ENCODE measurements at regions not wholly inside any gene's neighbourhood (a gene's known extent, or its start where the extent isn't known, plus 50 kb on each side); places are given as distances from the start of the nearest gene placed in this dataset.

GRCh38 chr12:125676366-125676765 lies 611.1 kb downstream of the AACS start:
- DNase-seq (ENCODE audit: low spot score): no peak
- in situ Hi-C loops (cut with MboI; ENCODE audit: low pct_unique_long_range_greater_than_20kb, low sequenced_read_pairs, unreplicated experiment): no loop called here
- no peak for TF ChIP-seq CTCF (IDR thresholded peaks at IDR 0.05; ENCODE audit: extremely low read depth, insufficient read depth, missing control alignments)

- in situ Hi-C loops (cut with MboI; ENCODE audit: low pct_unique_long_range_greater_than_20kb, low sequenced_read_pairs, unreplicated experiment): no loop called here
- DNase-seq (ENCODE audit: low spot score): no peak
- no peak for TF ChIP-seq CTCF (IDR thresholded peaks at IDR 0.05; ENCODE audit: extremely low read depth, insufficient read depth, missing control alignments)
Measured at GRCh38 chr12:125677829-125678228, 612.6 kb downstream of the AACS start.

GRCh38 chr12:125678589-125678993 lies 613.4 kb downstream of the AACS start:
- TF ChIP-seq CTCF (IDR thresholded peaks at IDR 0.05; ENCODE audit: extremely low read depth, insufficient read depth, missing control alignments): no peak
- no peak for DNase-seq (ENCODE audit: low spot score)
- in situ Hi-C loops (cut with MboI; ENCODE audit: low pct_unique_long_range_greater_than_20kb, low sequenced_read_pairs, unreplicated experiment): no loop called here

GRCh38 chr12:125683748-125684381 lies 618.6 kb downstream of the AACS start:
- in situ Hi-C loops (cut with MboI; ENCODE audit: low pct_unique_long_range_greater_than_20kb, low sequenced_read_pairs, unreplicated experiment): no loop called here
- TF ChIP-seq CTCF (IDR thresholded peaks at IDR 0.05; ENCODE audit: extremely low read depth, insufficient read depth, missing control alignments): peak; percentile 89
- peak; percentile 69 for DNase-seq (ENCODE audit: low spot score)

- no peak for TF ChIP-seq CTCF (IDR thresholded peaks at IDR 0.05; ENCODE audit: extremely low read depth, insufficient read depth, missing control alignments)
- in situ Hi-C loops (cut with MboI; ENCODE audit: low pct_unique_long_range_greater_than_20kb, low sequenced_read_pairs, unreplicated experiment): no loop called here
Measured at GRCh38 chr12:125684968-125685790, 619.9 kb downstream of the AACS start.

GRCh38 chr12:125685915-125686314 lies 620.7 kb downstream of the AACS start:
- in situ Hi-C loops (cut with MboI; ENCODE audit: low pct_unique_long_range_greater_than_20kb, low sequenced_read_pairs, unreplicated experiment): no loop called here
- no peak for DNase-seq (ENCODE audit: low spot score)
- no peak for TF ChIP-seq CTCF (IDR thresholded peaks at IDR 0.05; ENCODE audit: extremely low read depth, insufficient read depth, missing control alignments)

More at GRCh38 chr12:125684968-125685790, 619.9 kb downstream of the AACS start:
- no peak for DNase-seq (ENCODE audit: low spot score)

Data from GM13977 (cell line).